Smooth muscle cell (in vitro differentiated cells): ENCODE measurements at regions not wholly inside any gene's neighbourhood (a gene's known extent, or its start where the extent isn't known, plus 50 kb on each side); places are given as distances from the start of the nearest gene placed in this dataset.

Source experiments
- DNase-seq: peaks from one replicate; lab custom pipeline; 2025; ENCODE audit not compliant: unreplicated experiment; lab: John Stamatoyannopoulos, UW
- H2AFZ ChIP-seq: fragments of 200-600 bp; sonication (generic); 2 replicates; pipeline ENCODE4 v1.6.0; 2016; ENCODE audit warnings: antibody characterized with exemption, low read depth, mild to moderate bottlenecking
- H3F3A ChIP-seq: fragments of 200-600 bp; sonication (generic); 2 replicates; pipeline ENCODE4 v1.6.0; 2017; ENCODE audit warnings: antibody characterized with exemption, low read depth
- H3K27ac ChIP-seq: fragments of 200-600 bp; sonication (generic); 2 replicates; pipeline ENCODE4 v1.5.1; 2016; ENCODE audit warnings: low read depth, mild to moderate bottlenecking
- H3K27me3 ChIP-seq: fragments of 200-600 bp; sonication (generic); 2 replicates; pipeline ENCODE4 v1.6.1; 2016; ENCODE audit warnings: low read depth, mild to moderate bottlenecking
- H3K36me3 ChIP-seq: fragments of 200-600 bp; sonication (generic); 2 replicates; pipeline ENCODE4 v1.5.1; 2016; ENCODE audit warnings: low read depth
- H3K4me1 ChIP-seq: fragments of 200-600 bp; sonication (generic); 2 replicates; pipeline ENCODE4 v1.5.1; 2016; ENCODE audit warnings: low read depth
- H3K4me2 ChIP-seq: fragments of 200-600 bp; sonication (generic); 2 replicates; pipeline ENCODE4 v1.6.0; 2016; ENCODE audit warnings: mild to moderate bottlenecking
- H3K4me3 ChIP-seq: fragments of 200-600 bp; sonication (generic); 2 replicates; pipeline ENCODE4 v1.5.1; 2016; ENCODE audit warnings: mild to moderate bottlenecking
- H3K79me2 ChIP-seq: fragments of 200-600 bp; sonication (generic); 2 replicates; pipeline ENCODE4 v1.6.0; 2016; ENCODE audit warnings: low read depth, mild to moderate bottlenecking
- H3K9ac ChIP-seq: fragments of 200-600 bp; sonication (generic); 2 replicates; pipeline ENCODE4 v1.6.0; 2016; ENCODE audit warnings: low read depth
- H3K9me3 ChIP-seq: fragments of 200-600 bp; sonication (generic); replicated peaks from 2 replicates; pipeline ENCODE4 v1.5.1; 2016; ENCODE audit warnings: low read depth
- H4K20me1 ChIP-seq: fragments of 200-600 bp; sonication (generic); 2 replicates; pipeline ENCODE4 v1.6.0; 2016; ENCODE audit warnings: low read depth
- WGBS: methylation state at CpG from one replicate; pipeline ENCODE4 v1.1.7; 2016; ENCODE audit warnings: low lambda C conversion rate; 5-methylcytosine and 5-hydroxymethylcytosine counted together
- TF ChIP-seq, protein P1 (sequence below): fragments of 200-600 bp; sonication (generic); IDR thresholded peaks from 2 replicates; pipeline ENCODE4 v1.5.1; 2017; ENCODE audit warnings: borderline replicate concordance, mild to moderate bottlenecking, antibody characterized with exemption; ENCODE audit not compliant: insufficient read depth, poor library complexity, severe bottlenecking

DNA sequence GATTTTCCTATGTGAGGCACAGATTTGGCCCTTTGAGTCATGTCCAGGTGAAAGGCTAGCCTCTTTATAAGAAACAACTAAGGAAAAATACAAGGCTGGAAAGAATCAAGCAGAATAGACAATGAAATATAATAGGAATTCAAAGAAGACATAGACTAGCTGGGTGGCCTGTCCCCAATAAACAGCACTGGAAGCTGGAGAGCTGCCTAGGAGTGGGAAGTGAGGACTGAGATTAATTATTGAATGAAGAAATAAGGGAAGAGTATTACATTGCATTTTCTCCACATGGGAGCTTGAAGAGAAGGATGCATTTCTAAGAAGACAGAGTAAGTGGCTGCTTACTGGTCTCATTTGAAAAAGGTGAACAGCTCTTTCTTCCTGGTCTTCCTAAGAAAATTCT, 100.0 kb downstream of the CCDC34 start:
- Histone ChIP-seq H3F3A (no peaks in the 10 kb centered on the region), H2AFZ (no peak overlapping the region), H3K27me3 (no peaks in the 10 kb centered on the region), H4K20me1 (no peaks in the 10 kb centered on the region), H3K9me3 (no peaks in the 10 kb centered on the region), H3K79me2 (no peaks in the 10 kb centered on the region), H3K36me3 (no peaks in the 10 kb centered on the region), H3K9ac (no peak overlapping the region), H3K27ac (no peak overlapping the region), H3K4me1 (no peaks in the 10 kb centered on the region), H3K4me3 (no peak overlapping the region), H3K4me2 (no peak overlapping the region)
- TF ChIP-seq, protein P1, sequence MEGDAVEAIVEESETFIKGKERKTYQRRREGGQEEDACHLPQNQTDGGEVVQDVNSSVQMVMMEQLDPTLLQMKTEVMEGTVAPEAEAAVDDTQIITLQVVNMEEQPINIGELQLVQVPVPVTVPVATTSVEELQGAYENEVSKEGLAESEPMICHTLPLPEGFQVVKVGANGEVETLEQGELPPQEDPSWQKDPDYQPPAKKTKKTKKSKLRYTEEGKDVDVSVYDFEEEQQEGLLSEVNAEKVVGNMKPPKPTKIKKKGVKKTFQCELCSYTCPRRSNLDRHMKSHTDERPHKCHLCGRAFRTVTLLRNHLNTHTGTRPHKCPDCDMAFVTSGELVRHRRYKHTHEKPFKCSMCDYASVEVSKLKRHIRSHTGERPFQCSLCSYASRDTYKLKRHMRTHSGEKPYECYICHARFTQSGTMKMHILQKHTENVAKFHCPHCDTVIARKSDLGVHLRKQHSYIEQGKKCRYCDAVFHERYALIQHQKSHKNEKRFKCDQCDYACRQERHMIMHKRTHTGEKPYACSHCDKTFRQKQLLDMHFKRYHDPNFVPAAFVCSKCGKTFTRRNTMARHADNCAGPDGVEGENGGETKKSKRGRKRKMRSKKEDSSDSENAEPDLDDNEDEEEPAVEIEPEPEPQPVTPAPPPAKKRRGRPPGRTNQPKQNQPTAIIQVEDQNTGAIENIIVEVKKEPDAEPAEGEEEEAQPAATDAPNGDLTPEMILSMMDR: no peak
- no peak for DNase-seq

DNA sequence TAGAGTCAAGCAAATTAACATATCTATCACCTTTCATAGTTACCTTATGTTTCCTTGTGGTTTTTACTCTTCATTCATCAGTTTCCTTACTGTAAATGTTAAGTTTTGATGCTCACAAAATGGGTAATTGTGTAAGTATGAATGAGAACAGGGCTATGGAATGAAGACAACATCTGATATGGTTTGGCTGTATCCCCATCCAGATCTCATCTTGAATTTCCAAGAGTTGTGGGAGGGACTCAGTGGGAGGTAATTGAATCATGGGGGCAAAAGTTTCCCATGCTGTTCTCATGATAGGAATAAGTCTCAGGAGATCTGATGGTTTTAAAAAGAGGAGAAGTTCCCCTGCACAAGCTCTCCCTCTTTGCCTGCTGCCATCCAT, 107.6 kb downstream of the CCDC34 start:
- H3K4me1 ChIP-seq: peaks cover 6% of the 10 kb centered on the region
- no peak for DNase-seq
- no peak overlapping the region for H2AFZ ChIP-seq
- no peak overlapping the region for H3K4me2 ChIP-seq
- H4K20me1 ChIP-seq: no peaks in the 10 kb centered on the region
- peaks cover 2% of the 10 kb centered on the region for H3F3A ChIP-seq
- no peak overlapping the region for H3K4me3 ChIP-seq
- TF ChIP-seq, protein P1: no peak
- no peaks in the 10 kb centered on the region for H3K36me3 ChIP-seq
- no peaks in the 10 kb centered on the region for H3K27me3 ChIP-seq
- no peaks in the 10 kb centered on the region for H3K79me2 ChIP-seq
- H3K9me3 ChIP-seq: no peaks in the 10 kb centered on the region
- H3K9ac ChIP-seq: no peak overlapping the region
- H3K27ac ChIP-seq: peak overlapping the region; percentile 61

DNA sequence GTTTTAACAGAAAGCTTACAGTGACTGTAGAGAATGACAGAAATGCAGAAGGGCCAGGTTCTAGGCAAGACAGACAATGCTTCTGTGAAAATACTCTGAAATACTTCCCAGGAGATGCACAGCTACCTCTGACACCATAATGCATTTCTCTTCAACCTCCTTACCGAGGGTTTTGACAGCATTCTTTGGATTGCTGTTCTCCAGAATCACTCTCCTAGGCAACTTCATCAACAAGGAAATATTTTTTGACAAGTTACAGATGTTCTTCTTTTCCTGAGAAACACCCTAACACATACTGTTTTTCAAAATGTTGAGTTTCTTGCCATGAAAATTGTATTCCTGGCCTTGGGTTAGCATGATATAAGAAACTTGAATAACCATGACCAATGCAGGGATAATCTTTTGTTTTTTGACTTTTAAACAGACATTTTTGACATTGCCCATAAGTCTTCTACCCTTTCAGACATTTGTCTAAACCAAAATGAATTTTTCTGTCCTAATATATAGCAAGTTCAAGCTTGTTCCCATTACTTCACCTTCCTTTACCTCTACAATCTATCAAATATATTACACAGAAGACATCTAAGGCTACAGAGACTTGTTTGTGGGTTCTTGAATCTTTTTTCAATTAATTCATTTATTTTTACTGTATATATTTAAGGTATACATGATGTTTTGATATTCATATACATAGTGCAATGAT, 108.1 kb downstream of the CCDC34 start:
- H3K4me3 ChIP-seq: no peak overlapping the region
- no peaks in the 10 kb centered on the region for H3K79me2 ChIP-seq
- WGBS: 45% methylated on average over 1 of the region's 1 CpG
- H3K4me1 ChIP-seq: peaks cover 6% of the 10 kb centered on the region
- H3K9ac ChIP-seq: no peak overlapping the region
- H3K9me3 ChIP-seq: no peaks in the 10 kb centered on the region
- no peak overlapping the region for H3K4me2 ChIP-seq
- no peaks in the 10 kb centered on the region for H3K27me3 ChIP-seq
- TF ChIP-seq, protein P1: no peak
- H3F3A ChIP-seq: peaks cover 2% of the 10 kb centered on the region
- no peak overlapping the region for H2AFZ ChIP-seq
- no peak for DNase-seq
- H3K27ac ChIP-seq: peak overlapping the region; percentile 61
- H4K20me1 ChIP-seq: no peaks in the 10 kb centered on the region
- H3K36me3 ChIP-seq: no peaks in the 10 kb centered on the region

DNA sequence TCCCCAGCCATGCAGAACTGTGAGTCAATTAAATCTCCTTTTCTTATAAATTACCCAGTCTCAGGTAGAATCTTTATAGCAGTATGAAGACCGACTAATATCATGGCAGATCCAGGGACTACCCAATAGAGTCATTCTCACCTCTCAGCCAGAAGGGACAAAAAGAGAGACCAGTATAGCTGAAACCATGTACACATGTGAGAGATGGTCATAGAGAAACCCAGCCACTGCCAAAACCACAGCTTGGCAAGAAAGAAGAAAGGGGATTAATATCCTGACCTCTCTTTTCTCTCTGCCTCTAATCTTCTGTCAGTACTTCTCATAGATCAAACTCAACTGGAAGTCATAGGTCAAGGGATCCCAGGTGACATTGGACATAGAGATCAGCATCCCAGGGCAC, 109.8 kb downstream of the CCDC34 start:
- Histone ChIP-seq H3F3A (peaks cover 2% of the 10 kb centered on the region), H4K20me1 (no peaks in the 10 kb centered on the region), H3K4me1 (peaks cover 11% of the 10 kb centered on the region), H3K27ac (no peak overlapping the region), H3K79me2 (no peaks in the 10 kb centered on the region), H3K27me3 (no peaks in the 10 kb centered on the region), H3K4me2 (no peak overlapping the region), H3K36me3 (no peaks in the 10 kb centered on the region), H2AFZ (no peak overlapping the region), H3K9me3 (no peaks in the 10 kb centered on the region), H3K4me3 (no peak overlapping the region), H3K9ac (no peak overlapping the region)
- no peak for DNase-seq
- WGBS: 100% methylated on average over 1 of the region's 1 CpG
- TF ChIP-seq, protein P1: no peak
